ENCODE measurements at regions not wholly inside any gene's neighbourhood (a gene's known extent, or its start where the extent isn't known, plus 50 kb on each side); places are given as distances from the start of the nearest gene placed in this dataset.

GRCh38 chr5:27491746-27492439, 453.5 kb upstream of the CDH9 start:
- no peak for ATAC-seq
- Mint-ChIP-seq H3K27me3 (ENCODE audit: low read depth) (no peaks in the 10 kb centered on the region), H3K4me1 (ENCODE audit: low read depth) (no peaks in the 10 kb centered on the region), H3K4me3 (no peak overlapping the region), H3K9me3 (peaks cover 21% of the 10 kb centered on the region), H3K36me3 (ENCODE audit: insufficient read depth) (no peaks in the 10 kb centered on the region)
- DNase-seq: no peak

DNA sequence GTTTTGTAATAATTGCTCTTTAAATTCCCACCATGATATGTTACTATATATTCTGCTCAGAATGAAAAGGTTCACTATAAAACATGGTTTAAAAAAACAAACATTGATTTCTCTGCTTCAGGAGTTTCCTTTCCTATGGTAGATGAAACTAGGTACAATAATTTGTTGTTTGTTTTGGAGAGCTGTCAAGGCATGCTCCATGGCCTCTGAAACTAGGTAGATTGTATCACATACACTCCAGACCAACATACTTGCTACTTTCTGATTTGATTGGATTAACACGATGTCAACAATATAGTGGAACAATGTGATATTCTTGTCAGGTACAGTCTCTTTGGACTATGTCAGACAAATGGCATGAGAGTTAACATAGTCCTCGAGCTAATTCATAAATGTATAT, 452.7 kb upstream of the CDH9 start:
- Mint-ChIP-seq H3K9me3 (peaks cover 27% of the 10 kb centered on the region), H3K36me3 (ENCODE audit: insufficient read depth) (no peaks in the 10 kb centered on the region), H3K4me3 (no peak overlapping the region), H3K4me1 (ENCODE audit: low read depth) (no peaks in the 10 kb centered on the region), H3K27me3 (ENCODE audit: low read depth) (no peaks in the 10 kb centered on the region)
- DNase-seq: no peak
- ATAC-seq: no peak

- no peak overlapping the region for H3K4me3 Mint-ChIP-seq
- peaks cover 27% of the 10 kb centered on the region for H3K9me3 Mint-ChIP-seq
- no peaks in the 10 kb centered on the region for H3K27me3 Mint-ChIP-seq (ENCODE audit: low read depth)
- no peak for ATAC-seq
- no peaks in the 10 kb centered on the region for H3K36me3 Mint-ChIP-seq (ENCODE audit: insufficient read depth)
- no peaks in the 10 kb centered on the region for H3K4me1 Mint-ChIP-seq (ENCODE audit: low read depth)
- no peak for DNase-seq
These were observed 451.3 kb upstream of the CDH9 start for GRCh38 chr5:27489701-27490100.

GRCh38 chr5:27482663-27483062, 444.3 kb upstream of the CDH9 start:
- ATAC-seq: no peak
- Mint-ChIP-seq H3K4me3 (no peak overlapping the region), H3K27me3 (ENCODE audit: low read depth) (no peaks in the 10 kb centered on the region), H3K9me3 (peaks cover 16% of the 10 kb centered on the region), H3K36me3 (ENCODE audit: insufficient read depth) (no peaks in the 10 kb centered on the region), H3K4me1 (ENCODE audit: low read depth) (no peaks in the 10 kb centered on the region)
- DNase-seq: no peak

GRCh38 chr5:27479859-27480258, 441.5 kb upstream of the CDH9 start:
- ATAC-seq (no peak), DNase-seq (no peak)
- Mint-ChIP-seq H3K9me3 (peaks cover 22% of the 10 kb centered on the region), H3K4me1 (ENCODE audit: low read depth) (no peaks in the 10 kb centered on the region), H3K27me3 (ENCODE audit: low read depth) (no peaks in the 10 kb centered on the region), H3K36me3 (ENCODE audit: insufficient read depth) (no peaks in the 10 kb centered on the region), H3K4me3 (no peak overlapping the region)

DNA sequence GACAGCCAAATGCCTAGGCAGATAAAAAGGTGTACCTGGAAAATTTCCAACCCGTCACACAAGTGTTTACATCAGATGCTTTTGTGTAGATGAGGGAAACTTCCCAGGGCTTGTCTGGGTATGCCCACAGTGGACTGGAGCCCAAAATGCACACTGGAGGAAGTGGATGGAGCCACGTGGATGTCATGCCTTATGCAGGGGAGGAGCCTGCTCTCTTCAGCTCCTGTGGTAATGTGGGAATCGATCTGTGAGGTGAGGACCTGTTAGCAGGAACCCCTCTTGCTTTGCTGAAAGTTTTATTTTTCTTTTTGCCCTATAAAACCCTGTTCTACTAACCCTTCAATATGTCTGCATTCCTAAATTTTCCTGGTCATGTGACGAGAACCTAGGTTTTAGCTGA, 439.2 kb upstream of the CDH9 start:
- H3K4me3 Mint-ChIP-seq: no peak overlapping the region
- no peaks in the 10 kb centered on the region for H3K36me3 Mint-ChIP-seq (ENCODE audit: insufficient read depth)
- H3K9me3 Mint-ChIP-seq: peaks cover 29% of the 10 kb centered on the region
- H3K27me3 Mint-ChIP-seq (ENCODE audit: low read depth): no peaks in the 10 kb centered on the region
- no peak for DNase-seq
- H3K4me1 Mint-ChIP-seq (ENCODE audit: low read depth): no peaks in the 10 kb centered on the region
- no peak for ATAC-seq

DNA sequence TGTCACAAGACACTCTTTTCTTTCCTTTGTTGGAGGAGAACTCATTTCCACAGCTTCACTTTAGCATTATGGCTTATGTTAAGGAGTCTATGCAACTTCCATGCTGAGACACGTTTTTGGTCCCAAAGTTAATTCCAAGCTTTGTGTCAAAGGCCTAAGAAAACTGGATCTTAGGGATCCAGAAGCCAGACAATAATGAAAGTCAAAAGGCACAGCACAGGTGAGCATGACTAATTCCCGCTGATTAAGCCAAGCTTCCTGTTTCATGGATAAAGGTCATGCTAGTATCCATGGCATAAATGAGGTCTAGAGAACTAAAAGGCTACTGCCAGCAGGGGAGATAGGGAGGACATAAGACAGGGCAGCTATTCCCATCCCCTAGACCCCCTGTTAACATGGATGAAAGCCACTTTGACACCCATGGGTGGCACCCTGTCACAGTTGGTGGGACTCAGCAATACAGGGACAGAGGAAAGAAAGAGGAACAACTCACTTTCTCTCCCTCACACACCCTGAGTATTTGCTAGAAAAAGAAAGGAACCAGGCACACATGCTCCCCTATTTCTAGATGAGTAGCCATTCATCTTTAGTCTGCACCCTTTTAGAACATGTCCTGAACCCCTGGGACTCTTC, 438.1 kb upstream of the CDH9 start:
- H3K27me3 Mint-ChIP-seq (ENCODE audit: low read depth): no peaks in the 10 kb centered on the region
- no peaks in the 10 kb centered on the region for H3K36me3 Mint-ChIP-seq (ENCODE audit: insufficient read depth)
- peaks cover 26% of the 10 kb centered on the region for H3K9me3 Mint-ChIP-seq
- no peak for DNase-seq
- ATAC-seq: no peak
- H3K4me3 Mint-ChIP-seq: no peak overlapping the region
- no peaks in the 10 kb centered on the region for H3K4me1 Mint-ChIP-seq (ENCODE audit: low read depth)

GRCh38 chr5:27475063-27475462, 436.7 kb upstream of the CDH9 start:
- Mint-ChIP-seq H3K27me3 (ENCODE audit: low read depth) (no peaks in the 10 kb centered on the region), H3K36me3 (ENCODE audit: insufficient read depth) (no peaks in the 10 kb centered on the region), H3K4me1 (ENCODE audit: low read depth) (no peaks in the 10 kb centered on the region), H3K4me3 (no peak overlapping the region), H3K9me3 (peaks cover 26% of the 10 kb centered on the region)
- ATAC-seq (no peak), DNase-seq (no peak)

- Mint-ChIP-seq H3K27me3 (ENCODE audit: low read depth) (no peaks in the 10 kb centered on the region), H3K4me3 (no peak overlapping the region), H3K4me1 (ENCODE audit: low read depth) (no peaks in the 10 kb centered on the region), H3K9me3 (peaks cover 26% of the 10 kb centered on the region), H3K36me3 (ENCODE audit: insufficient read depth) (no peaks in the 10 kb centered on the region)
- no peak for DNase-seq
- ATAC-seq: no peak
These were observed 436.0 kb upstream of the CDH9 start for GRCh38 chr5:27474395-27474794.

DNA sequence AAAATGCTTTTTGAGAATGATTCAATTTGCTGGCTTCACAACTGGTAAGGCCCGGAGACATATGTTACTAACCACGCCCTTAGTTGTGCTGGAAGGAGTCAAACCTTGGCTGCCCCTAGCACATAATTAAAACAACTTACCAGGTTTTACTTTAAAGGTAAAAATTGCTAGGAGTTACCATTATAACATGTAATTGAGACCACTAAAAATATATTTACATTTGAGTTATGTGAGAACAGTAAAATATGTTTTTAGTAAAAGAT, 435.6 kb upstream of the CDH9 start:
- H3K4me1 Mint-ChIP-seq (ENCODE audit: low read depth): no peaks in the 10 kb centered on the region
- DNase-seq: no peak
- no peak overlapping the region for H3K4me3 Mint-ChIP-seq
- H3K9me3 Mint-ChIP-seq: peaks cover 26% of the 10 kb centered on the region
- H3K36me3 Mint-ChIP-seq (ENCODE audit: insufficient read depth): no peaks in the 10 kb centered on the region
- no peak for ATAC-seq
- H3K27me3 Mint-ChIP-seq (ENCODE audit: low read depth): no peaks in the 10 kb centered on the region

- Mint-ChIP-seq H3K4me3 (no peak overlapping the region), H3K27me3 (ENCODE audit: low read depth) (no peaks in the 10 kb centered on the region), H3K36me3 (ENCODE audit: insufficient read depth) (no peaks in the 10 kb centered on the region), H3K4me1 (ENCODE audit: low read depth) (no peaks in the 10 kb centered on the region), H3K9me3 (peaks cover 26% of the 10 kb centered on the region)
- no peak for DNase-seq
- ATAC-seq: no peak
These were observed 435.1 kb upstream of the CDH9 start for GRCh38 chr5:27473307-27474046.

GRCh38 chr5:27472871-27473270, 434.5 kb upstream of the CDH9 start:
- no peaks in the 10 kb centered on the region for H3K27me3 Mint-ChIP-seq (ENCODE audit: low read depth)
- H3K36me3 Mint-ChIP-seq (ENCODE audit: insufficient read depth): no peaks in the 10 kb centered on the region
- H3K9me3 Mint-ChIP-seq: peaks cover 22% of the 10 kb centered on the region
- H3K4me3 Mint-ChIP-seq: no peak overlapping the region
- DNase-seq: no peak
- no peak for ATAC-seq
- H3K4me1 Mint-ChIP-seq (ENCODE audit: low read depth): no peaks in the 10 kb centered on the region

- Mint-ChIP-seq H3K36me3 (ENCODE audit: insufficient read depth) (no peaks in the 10 kb centered on the region), H3K27me3 (ENCODE audit: low read depth) (no peaks in the 10 kb centered on the region), H3K4me1 (ENCODE audit: low read depth) (no peaks in the 10 kb centered on the region), H3K9me3 (peaks cover 23% of the 10 kb centered on the region), H3K4me3 (no peak overlapping the region)
- DNase-seq (no peak), ATAC-seq (no peak)
These were observed 433.8 kb upstream of the CDH9 start for GRCh38 chr5:27472000-27472763.

GRCh38 chr5:27466959-27467358, 428.6 kb upstream of the CDH9 start:
- H3K27me3 Mint-ChIP-seq (ENCODE audit: low read depth): no peaks in the 10 kb centered on the region
- ATAC-seq (no peak), DNase-seq (no peak)
- H3K4me3 Mint-ChIP-seq: no peak overlapping the region
- H3K36me3 Mint-ChIP-seq (ENCODE audit: insufficient read depth): no peaks in the 10 kb centered on the region
- H3K4me1 Mint-ChIP-seq (ENCODE audit: low read depth): no peaks in the 10 kb centered on the region
- peaks cover 8% of the 10 kb centered on the region for H3K9me3 Mint-ChIP-seq

All from activated T-cell treated with anti-CD3 and anti-CD28 coated beads, Interleukin-2, amount 50 U/mL, for 4 hours (primary cell).